22Rv1 (cell line): ENCODE measurements at regions not wholly inside any gene's neighbourhood (a gene's known extent, or its start where the extent isn't known, plus 50 kb on each side); places are given as distances from the start of the nearest gene placed in this dataset.

Experiments used
- H3K27ac ChIP-seq: fragments of 450-650 bp; 2 replicates; pipeline ENCODE4 v1.5.1; 2017
- ZFX ChIP-seq: fragments of 450-650 bp; IDR thresholded peaks from 2 replicates; pipeline ENCODE4 v1.6.1; 2017; ENCODE audit warnings: antibody characterized with exemption, borderline replicate concordance
- TF ChIP-seq, protein P1 (sequence below): fragments of 450-650 bp; IDR thresholded peaks from 2 replicates; pipeline ENCODE4 v1.5.1; 2017; ENCODE audit warnings: mild to moderate bottlenecking

DNA sequence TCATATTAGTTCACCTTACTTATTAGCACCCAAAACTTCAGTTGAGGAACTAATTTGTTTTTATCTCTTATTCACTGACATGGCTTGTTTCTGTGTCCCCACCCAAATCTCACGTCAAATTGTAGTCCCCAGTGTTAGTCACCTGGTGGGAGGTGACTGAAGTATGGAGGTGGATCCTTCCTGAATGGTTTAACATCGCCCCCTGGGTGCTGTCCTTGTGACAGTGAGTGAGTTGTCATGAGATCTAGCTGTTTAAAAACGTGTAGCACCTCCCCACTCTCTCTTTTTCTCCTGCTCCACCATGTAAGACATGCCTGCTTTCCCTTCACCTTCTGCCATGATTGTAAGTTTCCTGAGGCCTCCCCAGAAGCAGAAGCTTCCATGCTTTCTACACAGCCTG lies 75.0 kb upstream of the HECTD2 start:
- H3K27ac ChIP-seq: no peak overlapping the region
- no peak for TF ChIP-seq ZFX
- TF ChIP-seq, protein P1, sequence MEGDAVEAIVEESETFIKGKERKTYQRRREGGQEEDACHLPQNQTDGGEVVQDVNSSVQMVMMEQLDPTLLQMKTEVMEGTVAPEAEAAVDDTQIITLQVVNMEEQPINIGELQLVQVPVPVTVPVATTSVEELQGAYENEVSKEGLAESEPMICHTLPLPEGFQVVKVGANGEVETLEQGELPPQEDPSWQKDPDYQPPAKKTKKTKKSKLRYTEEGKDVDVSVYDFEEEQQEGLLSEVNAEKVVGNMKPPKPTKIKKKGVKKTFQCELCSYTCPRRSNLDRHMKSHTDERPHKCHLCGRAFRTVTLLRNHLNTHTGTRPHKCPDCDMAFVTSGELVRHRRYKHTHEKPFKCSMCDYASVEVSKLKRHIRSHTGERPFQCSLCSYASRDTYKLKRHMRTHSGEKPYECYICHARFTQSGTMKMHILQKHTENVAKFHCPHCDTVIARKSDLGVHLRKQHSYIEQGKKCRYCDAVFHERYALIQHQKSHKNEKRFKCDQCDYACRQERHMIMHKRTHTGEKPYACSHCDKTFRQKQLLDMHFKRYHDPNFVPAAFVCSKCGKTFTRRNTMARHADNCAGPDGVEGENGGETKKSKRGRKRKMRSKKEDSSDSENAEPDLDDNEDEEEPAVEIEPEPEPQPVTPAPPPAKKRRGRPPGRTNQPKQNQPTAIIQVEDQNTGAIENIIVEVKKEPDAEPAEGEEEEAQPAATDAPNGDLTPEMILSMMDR: peak; percentile 26

- no peak overlapping the region for H3K27ac ChIP-seq
- TF ChIP-seq ZFX: no peak
- TF ChIP-seq, protein P1: no peak
Observed at GRCh38 chr10:91339729-91340128, 70.4 kb upstream of the HECTD2 start.

DNA sequence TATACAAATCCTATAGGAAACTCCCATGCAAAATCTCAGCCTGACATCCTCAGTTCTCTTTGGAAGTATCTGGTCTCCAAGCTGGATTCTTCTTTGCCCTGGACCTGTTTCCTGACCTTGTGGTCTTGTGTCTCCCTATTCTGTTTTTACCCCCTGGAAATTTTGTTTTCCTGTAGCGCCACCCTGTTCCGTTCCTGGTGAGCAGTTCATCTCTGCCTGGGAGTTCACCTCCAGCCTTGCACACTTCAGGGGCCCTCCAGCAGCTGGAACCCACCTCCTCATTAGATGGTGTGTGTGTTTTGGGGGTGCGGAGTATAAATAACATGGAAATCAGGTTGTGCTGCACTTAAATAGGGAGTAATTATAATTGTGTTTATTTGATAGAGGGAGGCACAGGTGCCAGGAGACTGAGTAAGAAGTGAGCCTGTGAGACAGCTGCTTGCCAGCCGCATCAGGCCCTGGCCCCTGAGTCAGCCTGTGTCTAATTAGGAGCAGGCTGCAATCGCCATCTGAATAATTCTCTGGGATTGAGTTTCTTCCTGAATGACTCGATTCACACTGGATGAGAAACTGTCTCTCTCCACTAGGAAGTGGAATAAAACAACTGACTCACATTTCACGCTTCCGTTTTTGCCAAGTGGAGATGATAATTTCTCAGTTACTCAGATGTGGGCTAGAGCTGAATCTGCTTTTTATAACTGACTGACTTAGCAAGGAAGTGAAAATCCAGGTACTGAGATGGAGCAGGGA lies 69.4 kb upstream of the HECTD2 start:
- H3K27ac ChIP-seq: no peak overlapping the region

GRCh38 chr10:91341686-91342085 lies 68.5 kb upstream of the HECTD2 start:
- no peak overlapping the region for H3K27ac ChIP-seq
- TF ChIP-seq ZFX: no peak
- TF ChIP-seq, protein P1: no peak

More for the DNA sequence above, 69.4 kb upstream of the HECTD2 start:
- TF ChIP-seq, protein P1: no peak
- no peak for TF ChIP-seq ZFX

GRCh38 chr10:91343010-91343409 lies 67.1 kb upstream of the HECTD2 start:
- TF ChIP-seq, protein P1: no peak
- no peak for TF ChIP-seq ZFX
- no peak overlapping the region for H3K27ac ChIP-seq

- TF ChIP-seq, protein P1: no peak
- no peak for TF ChIP-seq ZFX
- H3K27ac ChIP-seq: no peak overlapping the region
Observed at GRCh38 chr10:91344117-91344856, 65.9 kb upstream of the HECTD2 start.

- H3K27ac ChIP-seq: no peak overlapping the region
- no peak for TF ChIP-seq ZFX
- TF ChIP-seq, protein P1: no peak
Observed at GRCh38 chr10:91345716-91346115, 64.4 kb upstream of the HECTD2 start.
